ENCODE measurements at regions not wholly inside any gene's neighbourhood (a gene's known extent, or its start where the extent isn't known, plus 50 kb on each side); places are given as distances from the start of the nearest gene placed in this dataset.

DNA sequence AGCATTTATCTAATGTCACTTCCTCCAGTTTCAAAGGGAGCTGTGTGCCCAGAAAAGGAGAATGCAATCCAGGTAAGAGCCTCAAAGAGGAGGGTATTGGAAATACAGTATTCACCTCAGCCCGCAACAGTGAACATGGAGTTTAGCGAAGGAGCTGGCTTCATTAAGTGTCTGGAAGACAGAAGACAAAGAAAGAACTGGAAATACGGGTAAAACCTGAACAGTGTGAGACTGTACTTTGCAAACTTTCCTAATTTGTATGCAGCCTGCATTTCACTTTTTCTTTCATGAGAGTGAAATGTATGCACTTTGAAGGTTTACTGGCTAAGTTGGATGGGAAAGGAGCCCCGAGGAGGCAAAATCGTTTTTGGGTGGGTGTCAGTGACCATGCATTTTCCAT lies 478.4 kb downstream of the HS3ST3B1 start:
- Mint-ChIP-seq H3K4me1 (ENCODE audit: low read depth) (peaks cover 24% of the 10 kb centered on the region), H3K36me3 (ENCODE audit: low read depth) (no peaks in the 10 kb centered on the region), H3K9me3 (peaks cover 4% of the 10 kb centered on the region), H3K27ac (no peak overlapping the region), H3K27me3 (ENCODE audit: insufficient read depth) (peaks cover 18% of the 10 kb centered on the region), H3K4me3 (no peak overlapping the region)
- no peak for DNase-seq
- TF ChIP-seq, protein P1, sequence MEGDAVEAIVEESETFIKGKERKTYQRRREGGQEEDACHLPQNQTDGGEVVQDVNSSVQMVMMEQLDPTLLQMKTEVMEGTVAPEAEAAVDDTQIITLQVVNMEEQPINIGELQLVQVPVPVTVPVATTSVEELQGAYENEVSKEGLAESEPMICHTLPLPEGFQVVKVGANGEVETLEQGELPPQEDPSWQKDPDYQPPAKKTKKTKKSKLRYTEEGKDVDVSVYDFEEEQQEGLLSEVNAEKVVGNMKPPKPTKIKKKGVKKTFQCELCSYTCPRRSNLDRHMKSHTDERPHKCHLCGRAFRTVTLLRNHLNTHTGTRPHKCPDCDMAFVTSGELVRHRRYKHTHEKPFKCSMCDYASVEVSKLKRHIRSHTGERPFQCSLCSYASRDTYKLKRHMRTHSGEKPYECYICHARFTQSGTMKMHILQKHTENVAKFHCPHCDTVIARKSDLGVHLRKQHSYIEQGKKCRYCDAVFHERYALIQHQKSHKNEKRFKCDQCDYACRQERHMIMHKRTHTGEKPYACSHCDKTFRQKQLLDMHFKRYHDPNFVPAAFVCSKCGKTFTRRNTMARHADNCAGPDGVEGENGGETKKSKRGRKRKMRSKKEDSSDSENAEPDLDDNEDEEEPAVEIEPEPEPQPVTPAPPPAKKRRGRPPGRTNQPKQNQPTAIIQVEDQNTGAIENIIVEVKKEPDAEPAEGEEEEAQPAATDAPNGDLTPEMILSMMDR (IDR thresholded peaks at IDR 0.05), result no peak

DNA sequence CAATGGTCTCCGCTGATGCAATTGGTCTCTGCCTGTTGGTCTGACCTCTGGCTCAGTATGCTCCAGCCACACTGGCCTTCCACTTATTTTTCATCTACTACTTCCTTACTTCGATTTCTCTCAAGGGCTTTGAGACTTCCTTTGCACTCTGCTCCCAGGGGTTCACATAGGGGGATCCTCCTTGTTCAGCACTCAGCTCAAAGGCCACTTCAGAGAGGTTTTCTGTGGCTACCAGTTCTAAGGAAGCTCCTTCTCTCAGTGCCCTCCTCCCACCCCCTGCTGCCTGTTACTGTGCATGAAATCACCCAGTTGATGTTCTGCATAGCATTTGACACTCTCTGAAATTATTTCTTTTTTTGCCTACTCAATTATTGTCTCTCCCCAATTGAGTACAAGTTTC lies 476.4 kb downstream of the HS3ST3B1 start:
- H3K4me3 Mint-ChIP-seq, result no peak overlapping the region
- no peak overlapping the region for H3K27ac Mint-ChIP-seq
- peaks cover 5% of the 10 kb centered on the region for H3K9me3 Mint-ChIP-seq
- H3K36me3 Mint-ChIP-seq (ENCODE audit: low read depth), result no peaks in the 10 kb centered on the region
- peaks cover 24% of the 10 kb centered on the region for H3K4me1 Mint-ChIP-seq (ENCODE audit: low read depth)
- TF ChIP-seq, protein P1 (IDR thresholded peaks at IDR 0.05), result no peak
- H3K27me3 Mint-ChIP-seq (ENCODE audit: insufficient read depth), result peaks cover 18% of the 10 kb centered on the region
- no peak for DNase-seq

DNA sequence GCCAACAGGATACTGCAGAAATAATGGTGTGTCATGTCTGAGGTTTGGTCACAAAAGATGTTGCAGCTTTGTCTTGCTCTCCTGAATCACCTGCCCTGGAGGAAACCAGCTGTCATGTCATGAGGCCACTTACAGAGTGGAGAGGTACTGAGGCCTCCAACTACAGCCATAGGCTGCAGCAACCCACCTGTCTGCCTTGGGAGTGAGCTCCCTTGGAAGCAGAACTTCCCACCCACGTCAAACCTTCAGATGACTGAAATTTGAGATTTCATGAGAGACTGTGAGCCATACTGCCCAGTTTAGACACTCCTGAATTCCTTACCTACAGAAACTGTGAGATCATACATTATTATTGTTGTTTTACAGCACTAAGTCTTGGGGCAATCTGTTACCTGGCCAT lies 475.9 kb downstream of the HS3ST3B1 start:
- Mint-ChIP-seq H3K4me1 (ENCODE audit: low read depth) (peaks cover 27% of the 10 kb centered on the region), H3K9me3 (peaks cover 5% of the 10 kb centered on the region), H3K27me3 (ENCODE audit: insufficient read depth) (peaks cover 18% of the 10 kb centered on the region), H3K36me3 (ENCODE audit: low read depth) (no peaks in the 10 kb centered on the region), H3K4me3 (no peak overlapping the region), H3K27ac (no peak overlapping the region)
- TF ChIP-seq, protein P1 (IDR thresholded peaks at IDR 0.05), result no peak
- DNase-seq, result no peak

DNA sequence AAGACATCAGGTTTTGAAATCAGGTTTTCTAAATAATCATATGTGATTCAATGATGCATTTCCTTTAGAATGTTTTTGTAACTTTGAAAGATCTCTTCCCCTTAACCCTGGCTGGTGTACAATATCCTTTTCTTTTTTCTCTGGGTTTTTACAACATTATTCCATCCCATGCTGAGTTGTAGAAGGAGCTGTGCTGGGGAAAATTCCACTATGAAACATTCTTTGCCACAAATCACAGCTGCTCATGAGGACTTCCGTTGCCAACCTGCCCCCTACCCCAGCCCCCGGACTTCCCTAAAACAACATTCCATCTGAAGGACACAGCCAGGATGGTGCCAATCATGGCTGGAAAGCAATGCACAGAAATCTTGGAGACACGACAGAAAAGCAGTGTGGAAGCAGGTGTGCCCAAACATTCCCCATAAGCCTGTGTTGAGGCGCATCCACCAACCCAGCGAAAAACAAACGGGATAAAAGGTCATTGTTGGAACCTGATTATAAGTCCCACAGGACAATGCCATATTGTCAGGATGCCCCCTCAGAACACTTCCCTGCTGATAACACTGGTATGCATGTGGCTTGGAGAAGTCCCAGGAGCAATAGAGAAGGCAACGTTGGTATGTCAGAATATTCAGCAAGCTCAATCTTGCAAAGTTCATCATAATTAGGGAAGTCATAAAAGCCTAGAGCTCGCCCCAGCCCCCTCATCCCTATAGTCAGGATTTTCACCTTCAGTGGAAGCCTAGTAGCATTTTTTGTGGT lies 475.0 kb downstream of the HS3ST3B1 start:
- Mint-ChIP-seq H3K36me3 (ENCODE audit: low read depth) (no peaks in the 10 kb centered on the region), H3K4me1 (ENCODE audit: low read depth) (peaks cover 34% of the 10 kb centered on the region), H3K27me3 (ENCODE audit: insufficient read depth) (peaks cover 18% of the 10 kb centered on the region), H3K4me3 (0 out of 2 replicates have a peak overlapping the region, but pooled peaks have one; percentile 11), H3K27ac (no peak overlapping the region), H3K9me3 (peaks cover 5% of the 10 kb centered on the region)
- no peak for DNase-seq
- TF ChIP-seq, protein P1 (IDR thresholded peaks at IDR 0.05), result no peak

DNA sequence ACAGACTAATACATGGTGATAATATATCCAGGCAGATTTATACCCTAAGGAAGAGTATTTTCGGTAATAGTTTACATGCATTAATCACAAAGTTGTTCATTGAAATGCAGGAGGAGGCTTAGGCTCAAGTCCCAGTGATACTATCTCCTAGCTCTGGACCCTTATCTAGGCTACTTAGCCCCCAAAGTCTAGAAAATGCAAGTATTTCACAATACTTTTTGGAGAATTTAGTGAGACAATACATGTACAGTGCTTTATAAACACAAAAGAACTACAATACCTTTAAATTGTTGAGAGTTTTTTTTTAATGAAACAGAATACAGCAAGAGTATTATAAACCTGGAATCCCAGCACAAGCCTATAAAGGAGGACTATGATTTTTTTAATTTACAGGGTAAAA lies 473.9 kb downstream of the HS3ST3B1 start:
- peaks cover 34% of the 10 kb centered on the region for H3K4me1 Mint-ChIP-seq (ENCODE audit: low read depth)
- H3K36me3 Mint-ChIP-seq (ENCODE audit: low read depth), result no peaks in the 10 kb centered on the region
- H3K27me3 Mint-ChIP-seq (ENCODE audit: insufficient read depth), result peaks cover 13% of the 10 kb centered on the region
- H3K27ac Mint-ChIP-seq, result no peak overlapping the region
- H3K4me3 Mint-ChIP-seq, result no peak overlapping the region
- TF ChIP-seq, protein P1 (IDR thresholded peaks at IDR 0.05), result no peak
- no peak for DNase-seq
- H3K9me3 Mint-ChIP-seq, result peaks cover 11% of the 10 kb centered on the region
